Testis (tissue), 2 donors: ENCODE measurements at regions not wholly inside any gene's neighbourhood (a gene's known extent, or its start where the extent isn't known, plus 50 kb on each side); places are given as distances from the start of the nearest gene placed in this dataset.

ENCODE experiments used
- DNase-seq: peaks from one replicate; pipeline ENCODE4 v3.0.0-alpha.2; 2019
- H3K27ac ChIP-seq, 2 donors: fragments of 200-600 bp; sonication (generic); one replicate each; pipeline ENCODE4 v1.5.1; 2019
- H3K27me3 ChIP-seq: fragments of 200-600 bp; sonication (generic); one replicate; pipeline ENCODE4 v1.5.1; 2019
- H3K36me3 ChIP-seq: fragments of 200-600 bp; sonication (generic); one replicate; pipeline ENCODE4 v1.5.1; 2017; ENCODE audit warnings: low read depth; ENCODE audit errors: missing control alignments
- H3K4me1 ChIP-seq: fragments of 200-600 bp; sonication (generic); one replicate; pipeline ENCODE4 v1.5.1; 2019
- H3K4me3 ChIP-seq, 2 donors: fragments of 200-600 bp; sonication (generic); one replicate each; pipeline ENCODE4 v1.5.1; 2017 to 2019
- H3K9me3 ChIP-seq: fragments of 200-600 bp; sonication (generic); one replicate; pipeline ENCODE4 v1.5.1; 2017
- POLR2A ChIP-seq: fragments of 450-650 bp; IDR thresholded peaks from one replicate; pipeline ENCODE4 v1.6.1; 2017; ENCODE audit warnings: antibody characterized with exemption, mild to moderate bottlenecking, moderate library complexity
- WGBS, 2 donors: methylation state at CpG; one replicate each; pipeline ENCODE4 v1.1.5; 2018; 5-methylcytosine and 5-hydroxymethylcytosine counted together
- intact Hi-C: fragments of 100-400 bp; cut with DNase I; formaldehyde crosslinking; loops from one replicate; pipeline ENCODE4 v1.15.1; 2023; ENCODE audit warnings: low total_unique reads
- TF ChIP-seq, protein P1 (sequence below), 3 experiments: fragments of 450-650 bp in 2 of 3; fragments of 200-600 bp in 1 of 3; sonication (generic) in 1 of 3; IDR thresholded peaks; one replicate each; pipeline ENCODE4 v1.5.1; 2016 to 2019; ENCODE audit warnings: antibody characterized with exemption in 3 of 3, mild to moderate bottlenecking in 2 of 3, moderate library complexity in 1 of 3

DNA sequence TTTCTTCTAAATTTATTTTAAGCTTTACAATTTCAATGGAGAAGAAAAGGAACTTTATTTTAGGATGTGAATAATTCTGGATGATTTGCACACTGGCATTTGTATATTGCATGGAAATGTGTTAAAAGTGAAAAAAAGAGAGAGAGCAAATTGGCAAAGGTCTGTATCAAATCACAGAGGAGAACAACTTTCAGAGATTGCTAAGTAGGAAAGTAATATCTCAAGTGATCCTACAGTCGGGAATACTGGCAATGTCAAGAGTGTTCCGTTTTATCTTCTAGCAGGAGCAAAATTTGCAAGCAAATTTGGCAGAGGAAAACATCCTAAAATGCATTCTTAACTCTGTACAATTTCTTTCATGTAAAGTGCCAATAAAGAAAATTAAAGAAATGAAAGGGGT is 97.1 kb upstream of the TMC3 start:
- no peaks in the 10 kb centered on the region for H3K9me3 ChIP-seq
- no peaks in the 10 kb centered on the region for H3K4me1 ChIP-seq
- no peak for DNase-seq
- H3K4me3 ChIP-seq: no peak overlapping the region
- TF ChIP-seq, protein P1, sequence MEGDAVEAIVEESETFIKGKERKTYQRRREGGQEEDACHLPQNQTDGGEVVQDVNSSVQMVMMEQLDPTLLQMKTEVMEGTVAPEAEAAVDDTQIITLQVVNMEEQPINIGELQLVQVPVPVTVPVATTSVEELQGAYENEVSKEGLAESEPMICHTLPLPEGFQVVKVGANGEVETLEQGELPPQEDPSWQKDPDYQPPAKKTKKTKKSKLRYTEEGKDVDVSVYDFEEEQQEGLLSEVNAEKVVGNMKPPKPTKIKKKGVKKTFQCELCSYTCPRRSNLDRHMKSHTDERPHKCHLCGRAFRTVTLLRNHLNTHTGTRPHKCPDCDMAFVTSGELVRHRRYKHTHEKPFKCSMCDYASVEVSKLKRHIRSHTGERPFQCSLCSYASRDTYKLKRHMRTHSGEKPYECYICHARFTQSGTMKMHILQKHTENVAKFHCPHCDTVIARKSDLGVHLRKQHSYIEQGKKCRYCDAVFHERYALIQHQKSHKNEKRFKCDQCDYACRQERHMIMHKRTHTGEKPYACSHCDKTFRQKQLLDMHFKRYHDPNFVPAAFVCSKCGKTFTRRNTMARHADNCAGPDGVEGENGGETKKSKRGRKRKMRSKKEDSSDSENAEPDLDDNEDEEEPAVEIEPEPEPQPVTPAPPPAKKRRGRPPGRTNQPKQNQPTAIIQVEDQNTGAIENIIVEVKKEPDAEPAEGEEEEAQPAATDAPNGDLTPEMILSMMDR (IDR thresholded peaks at IDR 0.05): no peak
- no peak for TF ChIP-seq POLR2A
- H3K36me3 ChIP-seq: no peaks in the 10 kb centered on the region
- 41 to 69% methylated on average over 2 of the region's 2 CpGs for WGBS, 2 donors
- H3K27me3 ChIP-seq: no peaks in the 10 kb centered on the region
- H3K27ac ChIP-seq: no peak overlapping the region
- intact Hi-C loops: no loop called here

DNA sequence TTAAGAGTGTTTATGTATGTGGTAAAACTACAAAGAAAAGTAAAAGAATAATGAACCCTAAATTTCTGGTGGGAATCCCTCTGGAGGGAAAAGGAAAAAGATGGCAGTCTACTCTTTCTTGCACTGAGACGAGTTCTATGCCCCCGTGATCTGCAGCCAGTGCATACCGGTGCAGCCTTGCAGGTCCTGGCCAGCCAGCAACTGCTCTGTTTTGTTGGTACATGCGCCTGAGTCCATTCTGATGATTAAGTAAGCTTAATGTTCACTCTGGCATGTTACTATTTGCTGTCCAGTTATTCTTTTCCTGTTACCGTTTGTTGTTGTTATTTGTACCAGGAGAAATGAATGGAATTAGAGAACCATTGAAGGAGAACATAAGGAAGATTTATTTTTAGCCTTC is 95.1 kb upstream of the TMC3 start:
- TF ChIP-seq, protein P1 (IDR thresholded peaks at IDR 0.05): no peak
- TF ChIP-seq POLR2A: no peak
- Histone ChIP-seq H3K9me3 (no peaks in the 10 kb centered on the region), H3K36me3 (no peaks in the 10 kb centered on the region), H3K4me1 (no peaks in the 10 kb centered on the region), H3K27ac (no peak overlapping the region), H3K4me3 (no peak overlapping the region), H3K27me3 (no peaks in the 10 kb centered on the region)
- DNase-seq: no peak
- 86 to 88% methylated on average over 5 of the region's 5 CpGs for WGBS, 2 donors
- intact Hi-C loops: no loop called here

DNA sequence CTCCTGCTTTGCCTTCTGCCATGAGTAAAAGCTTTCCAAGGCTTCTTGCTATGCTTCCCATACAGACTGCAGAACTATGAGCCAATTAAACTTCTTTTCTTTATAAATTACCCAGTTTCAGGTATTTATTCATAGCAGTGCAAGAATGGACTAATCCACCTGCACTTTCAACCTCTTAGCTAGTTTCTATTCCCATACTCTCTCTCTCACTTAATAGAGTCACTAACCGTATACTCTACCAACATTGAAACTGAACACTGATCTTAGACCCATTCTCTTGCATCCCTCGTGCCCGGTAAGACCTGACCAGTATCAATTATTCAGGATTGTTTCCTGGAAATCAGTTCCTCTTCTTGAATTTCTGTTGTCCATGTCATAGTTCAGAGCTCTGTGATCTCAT is 92.7 kb upstream of the TMC3 start:
- no peaks in the 10 kb centered on the region for H3K4me1 ChIP-seq
- no peaks in the 10 kb centered on the region for H3K36me3 ChIP-seq
- WGBS, 2 donors: 62 to 95% methylated on average over 3 of the region's 3 CpGs
- H3K9me3 ChIP-seq: no peaks in the 10 kb centered on the region
- no peak overlapping the region for H3K27ac ChIP-seq
- no peak for DNase-seq
- no peak overlapping the region for H3K4me3 ChIP-seq
- intact Hi-C loops: no loop called here
- TF ChIP-seq, protein P1 (IDR thresholded peaks at IDR 0.05): no peak
- TF ChIP-seq POLR2A: no peak
- no peaks in the 10 kb centered on the region for H3K27me3 ChIP-seq

DNA sequence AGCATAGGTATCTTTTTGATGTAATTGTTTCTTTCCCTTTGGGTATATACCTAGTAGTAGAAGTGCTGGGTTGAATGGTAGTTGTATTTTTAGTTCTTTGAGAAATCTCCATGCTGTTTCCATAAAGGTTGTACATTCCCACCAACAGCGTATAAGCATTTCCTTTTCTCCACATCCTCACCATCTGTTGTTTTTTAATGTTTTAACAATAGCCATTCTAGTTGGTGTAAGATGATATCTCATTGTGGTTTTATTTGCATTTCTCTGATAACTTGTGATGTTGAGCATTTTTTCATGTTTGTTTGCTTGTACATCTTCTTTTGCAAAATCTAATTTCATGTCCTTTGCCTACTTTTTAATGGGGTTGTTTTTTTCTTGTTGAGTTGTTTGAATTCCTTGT is 80.0 kb upstream of the TMC3 start:
- no peaks in the 10 kb centered on the region for H3K4me1 ChIP-seq
- no peaks in the 10 kb centered on the region for H3K27me3 ChIP-seq
- no peak overlapping the region for H3K4me3 ChIP-seq
- no peak for DNase-seq
- intact Hi-C loops: no loop called here
- H3K36me3 ChIP-seq: no peaks in the 10 kb centered on the region
- 88 to 91% methylated on average over 1 of the region's 1 CpG for WGBS, 2 donors
- H3K27ac ChIP-seq: no peak overlapping the region
- H3K9me3 ChIP-seq: no peaks in the 10 kb centered on the region
- TF ChIP-seq, protein P1 (IDR thresholded peaks at IDR 0.05): no peak
- no peak for TF ChIP-seq POLR2A

DNA sequence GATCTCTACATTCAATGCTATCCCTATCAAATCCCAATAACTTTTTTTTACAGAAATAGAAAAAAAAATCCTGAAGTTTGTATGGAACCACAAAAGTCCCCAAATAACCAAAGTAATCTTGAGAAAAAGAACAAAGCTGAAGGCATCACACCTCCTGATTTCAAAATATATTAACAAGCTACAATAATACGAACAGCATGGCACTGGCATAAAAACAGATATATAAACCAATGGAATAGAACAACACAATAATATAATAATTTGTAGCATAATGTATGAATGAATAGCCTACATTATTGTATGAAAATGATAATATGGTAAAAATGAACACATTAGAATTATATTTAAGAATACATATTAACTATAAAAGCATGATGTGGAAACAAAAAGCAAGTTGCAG is 76.7 kb upstream of the TMC3 start:
- TF ChIP-seq, protein P1 (IDR thresholded peaks at IDR 0.05): no peak
- TF ChIP-seq POLR2A: no peak
- intact Hi-C loops: no loop called here
- no peaks in the 10 kb centered on the region for H3K27me3 ChIP-seq

More for the DNA sequence above, 76.7 kb upstream of the TMC3 start:
- no peaks in the 10 kb centered on the region for H3K4me1 ChIP-seq
- no peaks in the 10 kb centered on the region for H3K9me3 ChIP-seq
- no peaks in the 10 kb centered on the region for H3K36me3 ChIP-seq
- H3K27ac ChIP-seq: no peak overlapping the region
- H3K4me3 ChIP-seq: no peak overlapping the region
- WGBS, 2 donors: 93 to 96% methylated on average over 1 of the region's 1 CpG
- DNase-seq: no peak
